Glomerular endothelial cell (primary cell): ENCODE measurements at regions not wholly inside any gene's neighbourhood (a gene's known extent, or its start where the extent isn't known, plus 50 kb on each side); places are given as distances from the start of the nearest gene placed in this dataset.

Experiments
- DNase-seq: peaks from one replicate; pipeline ENCODE4 v3.0.0-alpha.2; 2011; ENCODE audit warnings: low read depth, low spot score; ENCODE audit errors: extremely low read depth

- no peak for DNase-seq
These were observed 1205.4 kb downstream of the TBC1D22A start for GRCh38 chr22:47967831-47968230.

GRCh38 chr22:47966316-47966715 lies 1203.9 kb downstream of the TBC1D22A start:
- no peak for DNase-seq

GRCh38 chr22:47965896-47966295 lies 1203.4 kb downstream of the TBC1D22A start:
- no peak for DNase-seq

- DNase-seq, result no peak
These were observed 1202.6 kb downstream of the TBC1D22A start for GRCh38 chr22:47965066-47965465.

- DNase-seq, result no peak
These were observed 1201.2 kb downstream of the TBC1D22A start for GRCh38 chr22:47963660-47964059.

GRCh38 chr22:47957649-47958048 lies 1195.2 kb downstream of the TBC1D22A start:
- no peak for DNase-seq

- DNase-seq, result no peak
These were observed 1191.7 kb downstream of the TBC1D22A start for GRCh38 chr22:47954107-47954506.

GRCh38 chr22:47944941-47945340 lies 1182.5 kb downstream of the TBC1D22A start:
- DNase-seq, result no peak

- no peak for DNase-seq
These were observed 1181.6 kb downstream of the TBC1D22A start for GRCh38 chr22:47943729-47944700.

- no peak for DNase-seq
These were observed 1177.8 kb downstream of the TBC1D22A start for GRCh38 chr22:47940211-47940610.

- DNase-seq, result no peak
These were observed 1171.4 kb downstream of the TBC1D22A start for GRCh38 chr22:47933891-47934290.

GRCh38 chr22:47933226-47933625 lies 1170.8 kb downstream of the TBC1D22A start:
- DNase-seq, result no peak

GRCh38 chr22:47929646-47930185 lies 1167.3 kb downstream of the TBC1D22A start:
- no peak for DNase-seq

GRCh38 chr22:47929073-47929472 lies 1166.6 kb downstream of the TBC1D22A start:
- no peak for DNase-seq

- no peak for DNase-seq
These were observed 1166.2 kb downstream of the TBC1D22A start for GRCh38 chr22:47928631-47929030.

GRCh38 chr22:47927648-47928210 lies 1165.3 kb downstream of the TBC1D22A start:
- no peak for DNase-seq

GRCh38 chr22:47923011-47923427 lies 1160.6 kb downstream of the TBC1D22A start:
- DNase-seq, result no peak

- no peak for DNase-seq
These were observed 1159.5 kb downstream of the TBC1D22A start for GRCh38 chr22:47921906-47922305.

GRCh38 chr22:47920380-47920959 lies 1158.0 kb downstream of the TBC1D22A start:
- DNase-seq, result no peak

- no peak for DNase-seq
These were observed 1157.4 kb downstream of the TBC1D22A start for GRCh38 chr22:47919893-47920292.

GRCh38 chr22:47919001-47919441 lies 1156.6 kb downstream of the TBC1D22A start:
- DNase-seq, result no peak
